ENCODE measurements at regions not wholly inside any gene's neighbourhood (a gene's known extent, or its start where the extent isn't known, plus 50 kb on each side); places are given as distances from the start of the nearest gene placed in this dataset.

DNA sequence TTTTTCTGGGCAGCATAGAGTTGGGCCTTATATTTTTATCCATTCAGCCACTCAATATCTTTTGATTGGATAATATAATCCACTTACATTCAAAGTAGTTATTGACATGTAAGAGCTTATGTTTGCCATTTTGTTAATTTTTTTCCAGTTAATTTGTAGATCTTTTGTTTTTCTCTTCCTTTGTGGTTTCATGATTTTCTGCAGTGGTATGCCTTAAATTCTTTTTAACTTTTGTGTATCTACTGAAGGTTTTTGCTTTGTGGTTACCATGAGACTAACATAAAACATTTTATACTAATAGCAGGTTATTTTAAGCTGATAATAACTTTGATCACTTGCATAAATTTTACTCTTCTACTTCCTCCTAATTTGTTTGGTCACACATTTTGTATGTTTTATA is 140.8 kb upstream of the GATB start:
- Histone ChIP-seq H3K36me3 (replicated peaks; ENCODE audit: insufficient read depth, low read length) (no peaks in the 10 kb centered on the region), H3K27me3 (replicated peaks; ENCODE audit: insufficient read depth, low read length) (no peaks in the 10 kb centered on the region), H3K9me2 (replicated peaks; ENCODE audit: insufficient read depth, low read length) (no peaks in the 10 kb centered on the region), H3K9me3 (replicated peaks; ENCODE audit: insufficient read depth, low read length) (no peaks in the 10 kb centered on the region), H3K4me1 (ENCODE audit: low read length) (0 out of 2 replicates have a peak, but pooled peaks cover 4% of the 10 kb centered on the region), H2AFZ (ENCODE audit: low read length) (no peak overlapping the region), H4K20me1 (ENCODE audit: insufficient read depth, low read length) (no peaks in the 10 kb centered on the region), H3K79me2 (ENCODE audit: low read length) (no peaks in the 10 kb centered on the region), H3K4me2 (ENCODE audit: low read depth, low read length) (no peak overlapping the region), H3K4me3 (ENCODE audit: low read length) (no peak overlapping the region), H3K9ac (ENCODE audit: low read length) (no peak overlapping the region), H3F3A (ENCODE audit: insufficient read depth, low read length) (no peaks in the 10 kb centered on the region), H3K27ac (ENCODE audit: low read length) (no peak overlapping the region)
- no peak for TF ChIP-seq EZH2phosphoT487 (IDR thresholded peaks at IDR 0.05; ENCODE audit: low read length)
- TF ChIP-seq, protein P1, sequence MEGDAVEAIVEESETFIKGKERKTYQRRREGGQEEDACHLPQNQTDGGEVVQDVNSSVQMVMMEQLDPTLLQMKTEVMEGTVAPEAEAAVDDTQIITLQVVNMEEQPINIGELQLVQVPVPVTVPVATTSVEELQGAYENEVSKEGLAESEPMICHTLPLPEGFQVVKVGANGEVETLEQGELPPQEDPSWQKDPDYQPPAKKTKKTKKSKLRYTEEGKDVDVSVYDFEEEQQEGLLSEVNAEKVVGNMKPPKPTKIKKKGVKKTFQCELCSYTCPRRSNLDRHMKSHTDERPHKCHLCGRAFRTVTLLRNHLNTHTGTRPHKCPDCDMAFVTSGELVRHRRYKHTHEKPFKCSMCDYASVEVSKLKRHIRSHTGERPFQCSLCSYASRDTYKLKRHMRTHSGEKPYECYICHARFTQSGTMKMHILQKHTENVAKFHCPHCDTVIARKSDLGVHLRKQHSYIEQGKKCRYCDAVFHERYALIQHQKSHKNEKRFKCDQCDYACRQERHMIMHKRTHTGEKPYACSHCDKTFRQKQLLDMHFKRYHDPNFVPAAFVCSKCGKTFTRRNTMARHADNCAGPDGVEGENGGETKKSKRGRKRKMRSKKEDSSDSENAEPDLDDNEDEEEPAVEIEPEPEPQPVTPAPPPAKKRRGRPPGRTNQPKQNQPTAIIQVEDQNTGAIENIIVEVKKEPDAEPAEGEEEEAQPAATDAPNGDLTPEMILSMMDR (IDR thresholded peaks at IDR 0.05; ENCODE audit: low read length) = no peak
- no peak for TF ChIP-seq EZH2 (optimal IDR thresholded peaks at IDR 0.05; ENCODE audit: low read depth, low read length)
- DNase-seq = no peak

DNA sequence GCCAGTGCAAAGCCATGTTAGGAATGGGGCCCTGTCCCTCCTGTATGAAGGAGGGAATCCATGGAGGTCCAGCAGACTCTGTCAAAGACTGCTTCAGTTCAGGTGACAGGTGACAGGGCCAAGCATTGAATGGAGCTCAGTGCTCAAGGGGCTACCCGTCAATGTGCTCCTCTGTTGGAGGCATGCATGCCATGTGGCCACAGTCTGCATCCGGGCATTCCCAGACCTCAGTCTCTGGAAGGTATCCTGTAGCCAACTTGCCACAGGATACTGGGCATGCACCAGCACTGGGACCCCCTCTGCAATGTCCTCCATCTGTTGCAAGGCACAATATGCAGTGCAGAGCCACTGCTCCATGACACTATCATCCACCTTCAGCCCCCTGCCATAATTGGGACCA is 136.1 kb upstream of the GATB start:
- Histone ChIP-seq H3K4me1 (ENCODE audit: low read length) (no peaks in the 10 kb centered on the region), H2AFZ (ENCODE audit: low read length) (no peak overlapping the region), H3K27ac (ENCODE audit: low read length) (no peak overlapping the region), H3K9me3 (replicated peaks; ENCODE audit: insufficient read depth, low read length) (no peaks in the 10 kb centered on the region), H3K4me3 (ENCODE audit: low read length) (no peak overlapping the region), H3K79me2 (ENCODE audit: low read length) (no peaks in the 10 kb centered on the region), H3K9me2 (replicated peaks; ENCODE audit: insufficient read depth, low read length) (no peaks in the 10 kb centered on the region), H4K20me1 (ENCODE audit: insufficient read depth, low read length) (no peaks in the 10 kb centered on the region), H3K4me2 (ENCODE audit: low read depth, low read length) (no peak overlapping the region), H3K27me3 (replicated peaks; ENCODE audit: insufficient read depth, low read length) (no peaks in the 10 kb centered on the region), H3F3A (ENCODE audit: insufficient read depth, low read length) (no peaks in the 10 kb centered on the region), H3K9ac (ENCODE audit: low read length) (no peak overlapping the region), H3K36me3 (replicated peaks; ENCODE audit: insufficient read depth, low read length) (no peaks in the 10 kb centered on the region)
- TF ChIP-seq EZH2phosphoT487 (IDR thresholded peaks at IDR 0.05; ENCODE audit: low read length) (no peak), EZH2 (optimal IDR thresholded peaks at IDR 0.05; ENCODE audit: low read depth, low read length) (no peak)
- TF ChIP-seq, protein P1 (IDR thresholded peaks at IDR 0.05; ENCODE audit: low read length) = no peak
- DNase-seq = no peak

DNA sequence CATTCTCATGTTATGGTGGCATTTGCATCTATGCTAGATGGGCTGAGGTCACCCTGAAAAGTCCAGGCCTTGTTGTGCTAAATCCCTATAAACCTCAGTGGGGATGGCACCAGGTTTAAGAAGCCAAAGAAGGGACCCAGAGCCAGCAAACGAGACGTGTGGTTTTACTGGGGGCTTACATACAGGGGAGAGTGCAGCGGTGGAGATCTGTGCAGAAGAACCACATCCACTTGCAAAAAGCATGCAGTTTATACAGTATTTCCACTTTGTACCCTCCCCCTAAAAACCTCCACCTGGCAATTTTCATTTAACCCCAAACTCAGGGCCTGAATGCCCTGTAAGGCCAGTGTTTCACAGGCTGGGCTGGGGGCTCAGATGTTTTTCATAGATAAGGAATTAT is 134.9 kb upstream of the GATB start:
- Histone ChIP-seq H3K4me2 (ENCODE audit: low read depth, low read length) (no peak overlapping the region), H2AFZ (ENCODE audit: low read length) (no peak overlapping the region), H3K79me2 (ENCODE audit: low read length) (no peaks in the 10 kb centered on the region), H3K27me3 (replicated peaks; ENCODE audit: insufficient read depth, low read length) (no peaks in the 10 kb centered on the region), H3K4me1 (ENCODE audit: low read length) (no peaks in the 10 kb centered on the region), H3K27ac (ENCODE audit: low read length) (no peak overlapping the region), H3K9ac (ENCODE audit: low read length) (no peak overlapping the region), H4K20me1 (ENCODE audit: insufficient read depth, low read length) (no peaks in the 10 kb centered on the region), H3K9me3 (replicated peaks; ENCODE audit: insufficient read depth, low read length) (no peaks in the 10 kb centered on the region), H3K36me3 (replicated peaks; ENCODE audit: insufficient read depth, low read length) (no peaks in the 10 kb centered on the region), H3F3A (ENCODE audit: insufficient read depth, low read length) (no peaks in the 10 kb centered on the region), H3K9me2 (replicated peaks; ENCODE audit: insufficient read depth, low read length) (no peaks in the 10 kb centered on the region), H3K4me3 (ENCODE audit: low read length) (no peak overlapping the region)
- DNase-seq = no peak
- no peak for TF ChIP-seq EZH2 (optimal IDR thresholded peaks at IDR 0.05; ENCODE audit: low read depth, low read length)
- TF ChIP-seq, protein P1 (IDR thresholded peaks at IDR 0.05; ENCODE audit: low read length) = no peak
- TF ChIP-seq EZH2phosphoT487 (IDR thresholded peaks at IDR 0.05; ENCODE audit: low read length) = no peak
